22Rv1 (cell line): ENCODE measurements at regions not wholly inside any gene's neighbourhood (a gene's known extent, or its start where the extent isn't known, plus 50 kb on each side); places are given as distances from the start of the nearest gene placed in this dataset.

Experiments used
- ZFX ChIP-seq: fragments of 450-650 bp; IDR thresholded peaks from 2 replicates; pipeline ENCODE4 v1.6.1; 2017; ENCODE audit warnings: antibody characterized with exemption, borderline replicate concordance
- TF ChIP-seq, protein P1 (sequence below): fragments of 450-650 bp; IDR thresholded peaks from 2 replicates; pipeline ENCODE4 v1.5.1; 2017; ENCODE audit warnings: mild to moderate bottlenecking

- TF ChIP-seq, protein P1, sequence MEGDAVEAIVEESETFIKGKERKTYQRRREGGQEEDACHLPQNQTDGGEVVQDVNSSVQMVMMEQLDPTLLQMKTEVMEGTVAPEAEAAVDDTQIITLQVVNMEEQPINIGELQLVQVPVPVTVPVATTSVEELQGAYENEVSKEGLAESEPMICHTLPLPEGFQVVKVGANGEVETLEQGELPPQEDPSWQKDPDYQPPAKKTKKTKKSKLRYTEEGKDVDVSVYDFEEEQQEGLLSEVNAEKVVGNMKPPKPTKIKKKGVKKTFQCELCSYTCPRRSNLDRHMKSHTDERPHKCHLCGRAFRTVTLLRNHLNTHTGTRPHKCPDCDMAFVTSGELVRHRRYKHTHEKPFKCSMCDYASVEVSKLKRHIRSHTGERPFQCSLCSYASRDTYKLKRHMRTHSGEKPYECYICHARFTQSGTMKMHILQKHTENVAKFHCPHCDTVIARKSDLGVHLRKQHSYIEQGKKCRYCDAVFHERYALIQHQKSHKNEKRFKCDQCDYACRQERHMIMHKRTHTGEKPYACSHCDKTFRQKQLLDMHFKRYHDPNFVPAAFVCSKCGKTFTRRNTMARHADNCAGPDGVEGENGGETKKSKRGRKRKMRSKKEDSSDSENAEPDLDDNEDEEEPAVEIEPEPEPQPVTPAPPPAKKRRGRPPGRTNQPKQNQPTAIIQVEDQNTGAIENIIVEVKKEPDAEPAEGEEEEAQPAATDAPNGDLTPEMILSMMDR, result no peak
- no peak for TF ChIP-seq ZFX
Observed at GRCh38 chr10:37490266-37490665, 364.9 kb downstream of the ANKRD30A start.
